LoVo (cell line): ENCODE measurements at regions not wholly inside any gene's neighbourhood (a gene's known extent, or its start where the extent isn't known, plus 50 kb on each side); places are given as distances from the start of the nearest gene placed in this dataset.
"Not testable (repeated sequence)": the region's sequence is repeated elsewhere in the genome, so short reads cannot be mapped to it uniquely, and the experiment has no call there.

Experiments used
- DNase-seq: peaks from one replicate; pipeline ENCODE4 v3.0.0-alpha.2; 2016; ENCODE audit warnings: low spot score

GRCh38 chr1:105172788-105173187, 1423.1 kb downstream of the AMY1C start:
- no peak for DNase-seq

GRCh38 chr1:105180789-105181188, 1431.1 kb downstream of the AMY1C start:
- no peak for DNase-seq

- DNase-seq: no peak
Measured at GRCh38 chr1:105204836-105205371, 1455.2 kb downstream of the AMY1C start.

- DNase-seq: no peak
Measured at GRCh38 chr1:105208581-105208980, 1458.9 kb downstream of the AMY1C start.

GRCh38 chr1:105210747-105211146, 1461.0 kb downstream of the AMY1C start:
- DNase-seq: no peak

- DNase-seq: no peak
Measured at GRCh38 chr1:105231378-105231777, 1481.7 kb downstream of the AMY1C start.

- no peak for DNase-seq
Measured at GRCh38 chr1:105243411-105243810, 1493.7 kb downstream of the AMY1C start.

GRCh38 chr1:105243969-105244368, 1494.3 kb downstream of the AMY1C start:
- DNase-seq: no peak

- DNase-seq: no peak
Measured at GRCh38 chr1:105254906-105255305, 1505.2 kb downstream of the AMY1C start.

- no peak for DNase-seq
Measured at GRCh38 chr1:105260001-105260400, 1510.3 kb downstream of the AMY1C start.

GRCh38 chr1:105270966-105271365, 1521.3 kb downstream of the AMY1C start:
- DNase-seq: no peak

- not testable (repeated sequence) for DNase-seq
Measured at GRCh38 chr1:105272376-105272775, 1522.7 kb downstream of the AMY1C start.

- DNase-seq: no peak
Measured at GRCh38 chr1:105294838-105295237, 1545.1 kb downstream of the AMY1C start.

GRCh38 chr1:105310063-105310462, 1560.4 kb downstream of the AMY1C start:
- no peak for DNase-seq

GRCh38 chr1:105317976-105318375, 1568.3 kb downstream of the AMY1C start:
- DNase-seq: no peak

GRCh38 chr1:105326886-105327285, 1577.2 kb downstream of the AMY1C start:
- DNase-seq: no peak

- no peak for DNase-seq
Measured at GRCh38 chr1:105337420-105337819, 1587.7 kb downstream of the AMY1C start.

GRCh38 chr1:105343317-105343716, 1593.6 kb downstream of the AMY1C start:
- no peak for DNase-seq

- no peak for DNase-seq
Measured at GRCh38 chr1:105359457-105359856, 1609.8 kb downstream of the AMY1C start.

GRCh38 chr1:105362438-105362837, 1612.7 kb downstream of the AMY1C start:
- DNase-seq: no peak

GRCh38 chr1:105368446-105368845, 1618.7 kb downstream of the AMY1C start:
- no peak for DNase-seq

GRCh38 chr1:105373681-105374080, 1624.0 kb downstream of the AMY1C start:
- DNase-seq: no peak

GRCh38 chr1:105386489-105386888, 1636.8 kb downstream of the AMY1C start:
- no peak for DNase-seq

- no peak for DNase-seq
Measured at GRCh38 chr1:105396001-105396400, 1646.3 kb downstream of the AMY1C start.

GRCh38 chr1:105398909-105399308, 1649.2 kb downstream of the AMY1C start:
- DNase-seq: no peak
